GM21381 (cell line): ENCODE measurements at regions not wholly inside any gene's neighbourhood (a gene's known extent, or its start where the extent isn't known, plus 50 kb on each side); places are given as distances from the start of the nearest gene placed in this dataset.
A peak's percentile ranks its signal among the peaks of the same experiment; 100 is the strongest.

ENCODE experiments used
- ATAC-seq: cut with Tn5 transposase; IDR thresholded peaks from one replicate; pipeline ENCODE4 v1.9.1; 2021; ENCODE audit warnings: mild to moderate bottlenecking, moderate library complexity; ENCODE audit not compliant: unreplicated experiment

- ATAC-seq: no peak
These were observed 142.6 kb upstream of the PROK2 start for GRCh38 chr3:71927505-71928066.

GRCh38 chr3:71926616-71927015 lies 141.7 kb upstream of the PROK2 start:
- no peak for ATAC-seq

GRCh38 chr3:71926262-71926600 lies 141.3 kb upstream of the PROK2 start:
- ATAC-seq: peak; percentile 52

- ATAC-seq: peak; percentile 34
These were observed 140.7 kb upstream of the PROK2 start for GRCh38 chr3:71925511-71926261.

GRCh38 chr3:71924721-71925120 lies 139.8 kb upstream of the PROK2 start:
- no peak for ATAC-seq

GRCh38 chr3:71921036-71921435 lies 136.1 kb upstream of the PROK2 start:
- no peak for ATAC-seq

GRCh38 chr3:71919572-71919971 lies 134.6 kb upstream of the PROK2 start:
- no peak for ATAC-seq

GRCh38 chr3:71917545-71917944 lies 132.6 kb upstream of the PROK2 start:
- ATAC-seq: no peak

- no peak for ATAC-seq
These were observed 131.9 kb upstream of the PROK2 start for GRCh38 chr3:71916747-71917369.

- no peak for ATAC-seq
These were observed 128.0 kb upstream of the PROK2 start for GRCh38 chr3:71912839-71913495.

- ATAC-seq: no peak
These were observed 125.2 kb upstream of the PROK2 start for GRCh38 chr3:71910108-71910507.

GRCh38 chr3:71907996-71908395 lies 123.0 kb upstream of the PROK2 start:
- no peak for ATAC-seq

- ATAC-seq: no peak
These were observed 122.0 kb upstream of the PROK2 start for GRCh38 chr3:71906976-71907375.

GRCh38 chr3:71905426-71905825 lies 120.5 kb upstream of the PROK2 start:
- ATAC-seq: peak; percentile 89

- ATAC-seq: no peak
These were observed 119.0 kb upstream of the PROK2 start for GRCh38 chr3:71903936-71904335.

GRCh38 chr3:71903112-71903495 lies 118.2 kb upstream of the PROK2 start:
- ATAC-seq: no peak

- no peak for ATAC-seq
These were observed 117.5 kb upstream of the PROK2 start for GRCh38 chr3:71902258-71903111.

GRCh38 chr3:71901645-71902044 lies 116.7 kb upstream of the PROK2 start:
- no peak for ATAC-seq

GRCh38 chr3:71900057-71900456 lies 115.1 kb upstream of the PROK2 start:
- no peak for ATAC-seq

GRCh38 chr3:71896751-71897150 lies 111.8 kb upstream of the PROK2 start:
- ATAC-seq: no peak
